H1 (cell line): ENCODE measurements at regions not wholly inside any gene's neighbourhood (a gene's known extent, or its start where the extent isn't known, plus 50 kb on each side); places are given as distances from the start of the nearest gene placed in this dataset.

Experiments
- CTCF ChIA-PET: fragments of 300-600 bp; sonication (Branson Sonifier 250); formaldehyde crosslinking; loops from one replicate; lab custom pipeline; 2021; ENCODE audit not compliant: partially characterized antibody; lab: Charles Lee
- POLR2A ChIA-PET: fragments of 300-600 bp; sonication (Branson Sonifier 250); formaldehyde crosslinking; loops from one replicate; lab custom pipeline; 2021; ENCODE audit warnings: inconsistent platforms; ENCODE audit not compliant: partially characterized antibody; lab: Charles Lee
- DNase-seq, 2 experiments: peaks; one replicate each; pipeline versions ENCODE4 v3.0.0 to v3.0.0-alpha.2; 2010 to 2022; ENCODE audit warnings: low spot score in 2 of 2, low read depth in 1 of 2, mixed read lengths in 1 of 2
- FAIRE-seq: peaks from 2 replicates; lab custom pipeline; 2011; peaks lifted over from hg19 to GRCh38; lab: Jason Lieb, UNC
- H2AFZ ChIP-seq: 2 replicates; pipeline ENCODE4 v1.8.1; 2012; ENCODE audit warnings: low read length, inconsistent platforms
- H2AK5ac ChIP-seq: 2 replicates; pipeline ENCODE4 v1.6.1; 2013; ENCODE audit warnings: low read depth, low read length
- H2BK120ac ChIP-seq: replicated peaks from 2 replicates; pipeline ENCODE3; 2013; ENCODE audit warnings: low read depth, low read length, inconsistent platforms
- H2BK12ac ChIP-seq: 2 replicates; pipeline ENCODE4 v1.6.1; 2013; ENCODE audit warnings: low read depth, low read length
- H2BK15ac ChIP-seq: 2 replicates; pipeline ENCODE4 v1.6.1; 2013; ENCODE audit warnings: low read length
- H2BK20ac ChIP-seq: 2 replicates; pipeline ENCODE4 v1.6.1; 2013; ENCODE audit warnings: low read length
- H2BK5ac ChIP-seq: 2 replicates; pipeline ENCODE4 v1.6.1; 2013; ENCODE audit warnings: low read depth, low read length
- H3K14ac ChIP-seq: 2 replicates; pipeline ENCODE4 v1.6.1; 2013; ENCODE audit warnings: inconsistent platforms; ENCODE audit not compliant: insufficient read length
- H3K18ac ChIP-seq: 2 replicates; pipeline ENCODE4 v1.6.1; 2013; ENCODE audit warnings: low read length; ENCODE audit errors: extremely low read depth
- H3K23ac ChIP-seq: 2 replicates; pipeline ENCODE4 v1.6.1; 2013; ENCODE audit warnings: inconsistent platforms; ENCODE audit not compliant: insufficient read length
- H3K23me2 ChIP-seq: 2 replicates; pipeline ENCODE4 v1.6.1; 2013; ENCODE audit warnings: low read depth, low read length
- H3K27ac ChIP-seq: 2 replicates; pipeline ENCODE4 v1.6.1; 2011; ENCODE audit warnings: low read depth, low read length, inconsistent platforms
- H3K27me3 ChIP-seq, 4 experiments: replicated peaks in 1 of 4; 1 replicate in 1 of 4; 2 replicates in 3 of 4; pipeline versions ENCODE4 v1.6.1 to v1.8.1; 2011 to 2013; ENCODE audit warnings: low read length in 3 of 4, mild to moderate bottlenecking in 3 of 4, inconsistent platforms in 2 of 4, mixed read lengths in 2 of 4, moderate library complexity in 1 of 4; ENCODE audit not compliant: control insufficient read depth in 3 of 4, insufficient read depth in 3 of 4; ENCODE audit errors: extremely low read depth in 1 of 4
- H3K36me3 ChIP-seq, 4 experiments: 2 replicates each; pipeline versions ENCODE4 v1.6.1 to v1.8.1; 2011 to 2013; ENCODE audit warnings: mild to moderate bottlenecking in 4 of 4, low read length in 3 of 4, moderate library complexity in 2 of 4, control low read depth in 1 of 4, inconsistent platforms in 1 of 4; ENCODE audit not compliant: insufficient read depth in 4 of 4, control insufficient read depth in 2 of 4
- H3K4ac ChIP-seq: replicated peaks from 2 replicates; pipeline ENCODE3; 2013; ENCODE audit warnings: low read length, low read depth, mixed read lengths, inconsistent platforms; ENCODE audit not compliant: insufficient read length
- H3K4me1 ChIP-seq, 4 experiments: replicated peaks in 1 of 4; 1 replicate in 1 of 4; 2 replicates in 3 of 4; pipeline versions ENCODE4 v1.6.1 to v1.8.1; 2011 to 2013; ENCODE audit warnings: low read length in 3 of 4, inconsistent platforms in 2 of 4, mixed read lengths in 1 of 4; ENCODE audit not compliant: insufficient read depth in 4 of 4, control insufficient read depth in 3 of 4
- H3K4me2 ChIP-seq, 2 experiments: 2 replicates each; pipeline versions ENCODE4 v1.6.1 to v1.8.1; 2011 to 2013; ENCODE audit warnings: low read depth in 2 of 2, low read length in 2 of 2, control low read depth in 1 of 2, inconsistent platforms in 1 of 2, mild to moderate bottlenecking in 1 of 2; ENCODE audit not compliant: insufficient read depth in 1 of 2
- H3K4me3 ChIP-seq, 4 experiments: fragments of 200-600, 300-600 bp in 1 of 4; sonication (generic), shearing (Covaris generic), sonication (Bioruptor Twin) in 1 of 4; 2 replicates each; pipeline versions ENCODE4 v1.5.1 to v1.8.1; 2011 to 2016; ENCODE audit warnings: low read length in 4 of 4, low read depth in 3 of 4, control low read depth in 2 of 4, inconsistent platforms in 2 of 4, mild to moderate bottlenecking in 2 of 4, mixed read lengths in 1 of 4, moderate library complexity in 1 of 4; ENCODE audit not compliant: insufficient read depth in 2 of 4; ENCODE audit errors: extremely low read depth in 1 of 4
- H3K56ac ChIP-seq: replicated peaks from 2 replicates; pipeline ENCODE3; 2013; ENCODE audit warnings: low read depth, mild to moderate bottlenecking, mixed read lengths, low read length, inconsistent platforms; ENCODE audit not compliant: insufficient read length
- H3K79me1 ChIP-seq: 2 replicates; pipeline ENCODE4 v1.6.1; 2013; ENCODE audit warnings: low read depth, low read length, control low read depth
- H3K79me2 ChIP-seq, 2 experiments: 2 replicates each; pipeline versions ENCODE4 v1.6.1 to v1.8.1; 2012 to 2013; ENCODE audit warnings: low read length in 2 of 2, mild to moderate bottlenecking in 2 of 2, inconsistent platforms in 1 of 2; ENCODE audit not compliant: insufficient read depth in 2 of 2, control insufficient read depth in 1 of 2
- H3K9ac ChIP-seq, 4 experiments: replicated peaks in 1 of 4; 1 replicate in 1 of 4; 2 replicates in 3 of 4; pipeline versions ENCODE4 v1.6.1 to v1.8.1; 2011 to 2013; ENCODE audit warnings: low read depth in 3 of 4, low read length in 3 of 4, control low read depth in 2 of 4, mild to moderate bottlenecking in 2 of 4, moderate library complexity in 2 of 4, inconsistent platforms in 1 of 4; ENCODE audit errors: extremely low read depth in 1 of 4
- H3K9me3 ChIP-seq, 2 experiments: 2 replicates each; pipeline versions ENCODE4 v1.6.1 to v1.8.1; 2012 to 2013; ENCODE audit warnings: mild to moderate bottlenecking in 2 of 2, moderate library complexity in 2 of 2, control low read depth in 1 of 2, inconsistent platforms in 1 of 2, low read depth in 1 of 2, low read length in 1 of 2, mixed read lengths in 1 of 2; ENCODE audit not compliant: insufficient read depth in 2 of 2
- H4K20me1 ChIP-seq, 2 experiments: replicated peaks in 1 of 2; 2 replicates each; pipeline versions ENCODE3 to v1.8.1; 2011 to 2013; ENCODE audit warnings: inconsistent platforms in 2 of 2, low read length in 2 of 2, mild to moderate bottlenecking in 1 of 2; ENCODE audit not compliant: insufficient read depth in 2 of 2, control insufficient read depth in 1 of 2
- H4K5ac ChIP-seq: 2 replicates; pipeline ENCODE4 v1.6.1; 2013; ENCODE audit warnings: low read length, low read depth, mixed read lengths, inconsistent platforms; ENCODE audit not compliant: insufficient read length
- H4K8ac ChIP-seq: 2 replicates; pipeline ENCODE4 v1.8.0; 2013; ENCODE audit warnings: mild to moderate bottlenecking, moderate library complexity, low read length, inconsistent platforms; ENCODE audit not compliant: insufficient read depth; ENCODE audit errors: extremely low read depth
- H4K91ac ChIP-seq: replicated peaks from 2 replicates; pipeline ENCODE3; 2013; ENCODE audit warnings: low read length, mixed read lengths, inconsistent platforms; ENCODE audit not compliant: insufficient read length
- ASH2L ChIP-seq: fragments of 200-600, 300-600 bp; sonication (generic); IDR thresholded peaks from one replicate; pipeline ENCODE4 v1.7.1; 2017; ENCODE audit warnings: low read length
- BACH1 ChIP-seq: IDR thresholded peaks from 2 replicates; pipeline ENCODE4 v1.6.1; 2012; ENCODE audit warnings: low read length, improper control_type of control experiment
- CBX8 ChIP-seq: fragments of 300-800, 300-1000 bp; sonication (generic); IDR thresholded peaks from 2 replicates; pipeline ENCODE4 v1.7.1; 2016; ENCODE audit warnings: low read depth, low read length, borderline replicate concordance
- CTCF ChIP-seq, 3 experiments: IDR thresholded peaks; 1 replicate in 2 of 3; 2 replicates in 1 of 3; pipeline versions ENCODE4 v1.5.1 to v1.6.1; 2011; ENCODE audit warnings: low read length in 3 of 3, mild to moderate bottlenecking in 3 of 3, inconsistent platforms in 2 of 3, low read depth in 1 of 3, moderate library complexity in 1 of 3; ENCODE audit not compliant: insufficient read depth in 1 of 3; ENCODE audit errors: control extremely low read depth in 1 of 3
- JUND ChIP-seq: IDR thresholded peaks from 2 replicates; pipeline ENCODE4 v1.6.1; 2011; ENCODE audit warnings: mild to moderate bottlenecking, improper control_type of control experiment, low read length
- MAFK ChIP-seq: IDR thresholded peaks from 2 replicates; pipeline ENCODE4 v1.6.1; 2012; ENCODE audit warnings: low read depth, mild to moderate bottlenecking, improper control_type of control experiment, low read length
- TAF1 ChIP-seq: IDR thresholded peaks from 2 replicates; pipeline ENCODE4 v1.6.1; 2011; ENCODE audit warnings: mild to moderate bottlenecking, low read depth, low read length
- TEAD4 ChIP-seq: IDR thresholded peaks from 2 replicates; pipeline ENCODE4 v1.6.1; 2012; ENCODE audit warnings: low read depth, low read length, inconsistent platforms, mixed read lengths
- WGBS, 2 experiments: shearing (Covaris generic) in 1 of 2; methylation state at CpG; one replicate each; pipeline versions ENCODE4 v1.1.6 to v1.1.7; 2013 to 2015; ENCODE audit warnings: low lambda C conversion rate in 2 of 2, mixed read lengths in 2 of 2, inconsistent platforms in 1 of 2, low coverage in 1 of 2, missing lambda C conversion rate in 1 of 2; ENCODE audit not compliant: insufficient replicate concordance in 2 of 2, insufficient coverage in 1 of 2, insufficient read length in 1 of 2; ENCODE audit errors: extremely low coverage in 1 of 2, missing lambda C conversion rate in 1 of 2; 5-methylcytosine and 5-hydroxymethylcytosine counted together

GRCh38 chr4:157674699-157675098 lies 454.2 kb downstream of the GRIA2 start:
- no peak overlapping the region for H3K4ac ChIP-seq
- WGBS, 2 experiments: 92% methylated on average over 6 of the region's 6 CpGs; no CpG with 5 or more reads in 1 of the 2 experiments
- no peak overlapping the region for H2BK5ac ChIP-seq
- H3K4me1 ChIP-seq: no peaks in the 10 kb centered on the region
- no peak for TF ChIP-seq TEAD4
- TF ChIP-seq BACH1: no peak
- no peak for TF ChIP-seq JUND
- no peak for TF ChIP-seq TAF1
- no peak for TF ChIP-seq CBX8
- TF ChIP-seq MAFK: no peak
- TF ChIP-seq CTCF (IDR thresholded peaks at IDR 0.05; ENCODE audit: control extremely low read depth in 1 of 3, insufficient read depth in 1 of 3, low read depth in 1 of 3, low read length in 3 of 3): no peak
- TF ChIP-seq ASH2L: no peak
- no peak overlapping the region for H3K4me3 ChIP-seq
- no peak overlapping the region for H3K4me2 ChIP-seq
- H3K9ac ChIP-seq: no peak overlapping the region
- no peaks in the 10 kb centered on the region for H3K23me2 ChIP-seq
- H3K14ac ChIP-seq: no peak overlapping the region
- H2BK15ac ChIP-seq: no peak overlapping the region
- H3K9me3 ChIP-seq: peaks cover 6 to 18% of the 10 kb centered on the region in 2 experiments; a peak in 2 of 4 replicates
- ChIA-PET POLR2A (no interaction called here), CTCF (no interaction called here)
- H3K36me3 ChIP-seq: no peaks in the 10 kb centered on the region
- no peak overlapping the region for H4K91ac ChIP-seq
- H3K27ac ChIP-seq: no peak overlapping the region
- no peaks in the 10 kb centered on the region for H4K20me1 ChIP-seq
- no peaks in the 10 kb centered on the region for H3K79me2 ChIP-seq
- H4K8ac ChIP-seq: no peak overlapping the region
- DNase-seq (no peak), FAIRE-seq (no peak)
- no peak overlapping the region for H4K5ac ChIP-seq
- peak overlapping the region; percentile 70; the same call in 1 of the 2 replicates for H2AFZ ChIP-seq
- no peaks in the 10 kb centered on the region for H3K79me1 ChIP-seq
- H2BK120ac ChIP-seq: no peak overlapping the region
- H2AK5ac ChIP-seq: no peak overlapping the region
- H2BK20ac ChIP-seq: no peak overlapping the region
- H3K27me3 ChIP-seq: no peaks in the 10 kb centered on the region
- no peak overlapping the region for H3K23ac ChIP-seq
- no peak overlapping the region for H2BK12ac ChIP-seq
- no peak overlapping the region for H3K18ac ChIP-seq
- no peak overlapping the region for H3K56ac ChIP-seq
